WTC11 (cell line): ENCODE measurements at regions not wholly inside any gene's neighbourhood (a gene's known extent, or its start where the extent isn't known, plus 50 kb on each side); places are given as distances from the start of the nearest gene placed in this dataset.

Experiments used
- CBFB ChIP-seq: sonication (generic); formaldehyde crosslinking; IDR thresholded peaks from 2 replicates; pipeline ENCODE4 v1.8.1; 2022; ENCODE audit warnings: mild to moderate bottlenecking, low read depth, missing genetic modification reagents
- CREB1 ChIP-seq: sonication (generic); formaldehyde crosslinking; IDR thresholded peaks from 2 replicates; pipeline ENCODE4 v1.8.0; 2023; ENCODE audit warnings: mild to moderate bottlenecking, missing genetic modification reagents
- NFYB ChIP-seq: sonication (generic); formaldehyde crosslinking; conservative IDR thresholded peaks from 2 replicates; pipeline ENCODE4 v1.8.0; 2022; ENCODE audit warnings: low read depth, missing genetic modification reagents
- NR1H2 ChIP-seq: sonication (generic); formaldehyde crosslinking; IDR thresholded peaks from 2 replicates; pipeline ENCODE4 v1.9.0; 2021; ENCODE audit warnings: mild to moderate bottlenecking, moderate library complexity, missing genetic modification reagents
- NR3C1 ChIP-seq: sonication (generic); formaldehyde crosslinking; conservative IDR thresholded peaks from 2 replicates; pipeline ENCODE4 v1.8.1; 2023; ENCODE audit warnings: low read depth, mild to moderate bottlenecking, missing genetic modification reagents
- RELA ChIP-seq: sonication (generic); formaldehyde crosslinking; IDR thresholded peaks from 2 replicates; pipeline ENCODE4 v1.8.1; 2022; ENCODE audit warnings: missing genetic modification reagents, mild to moderate bottlenecking, borderline replicate concordance
- TEAD4 ChIP-seq: sonication (generic); formaldehyde crosslinking; IDR thresholded peaks from 2 replicates; pipeline ENCODE4 v1.8.0; 2022; ENCODE audit warnings: mild to moderate bottlenecking, missing genetic modification reagents
- TF ChIP-seq, protein P1 (sequence below): fragments of 200-600 bp; IDR thresholded peaks from 2 replicates; pipeline ENCODE4 v1.8.0; 2022; ENCODE audit warnings: antibody characterized with exemption
- TF ChIP-seq, protein P2 (sequence below): sonication (generic); formaldehyde crosslinking; IDR thresholded peaks from 2 replicates; pipeline ENCODE4 v1.8.1; 2023; ENCODE audit warnings: mild to moderate bottlenecking, missing genetic modification reagents, borderline replicate concordance
- TF ChIP-seq, protein P3 (sequence below): sonication (generic); formaldehyde crosslinking; IDR thresholded peaks from 2 replicates; pipeline ENCODE4 v1.8.1; 2023; ENCODE audit warnings: mild to moderate bottlenecking, missing genetic modification reagents, moderate library complexity
- TF ChIP-seq, protein P4 (sequence below): sonication (generic); formaldehyde crosslinking; IDR thresholded peaks from 2 replicates; pipeline ENCODE4 v1.8.1; 2023; ENCODE audit warnings: mild to moderate bottlenecking, missing genetic modification reagents
- TF ChIP-seq, protein P5 (sequence below): sonication (generic); formaldehyde crosslinking; IDR thresholded peaks from 2 replicates; pipeline ENCODE4 v1.8.0; 2022; ENCODE audit warnings: mild to moderate bottlenecking, missing genetic modification reagents

DNA sequence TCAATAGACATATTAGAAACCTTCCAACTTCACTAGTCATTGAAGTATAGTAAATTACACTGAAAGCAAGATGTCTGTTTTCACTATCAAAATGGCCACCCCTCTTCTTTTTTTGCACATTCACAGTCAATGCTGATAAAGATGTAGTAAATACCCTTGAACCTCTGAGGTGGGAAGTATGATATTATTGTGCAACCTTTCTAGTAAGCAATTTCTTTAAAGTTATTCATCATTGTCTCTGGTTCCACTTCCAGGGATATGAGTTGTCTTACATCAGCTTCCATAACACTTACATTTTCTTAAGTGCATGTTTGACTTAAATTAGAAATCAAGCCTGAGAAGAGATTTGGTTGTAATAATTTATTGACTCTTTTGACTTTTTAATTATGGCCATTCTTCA is 453.9 kb upstream of the MGAT4C start:
- no peak for TF ChIP-seq TEAD4 (CRISPR knock-in tag)
- TF ChIP-seq, protein P1, sequence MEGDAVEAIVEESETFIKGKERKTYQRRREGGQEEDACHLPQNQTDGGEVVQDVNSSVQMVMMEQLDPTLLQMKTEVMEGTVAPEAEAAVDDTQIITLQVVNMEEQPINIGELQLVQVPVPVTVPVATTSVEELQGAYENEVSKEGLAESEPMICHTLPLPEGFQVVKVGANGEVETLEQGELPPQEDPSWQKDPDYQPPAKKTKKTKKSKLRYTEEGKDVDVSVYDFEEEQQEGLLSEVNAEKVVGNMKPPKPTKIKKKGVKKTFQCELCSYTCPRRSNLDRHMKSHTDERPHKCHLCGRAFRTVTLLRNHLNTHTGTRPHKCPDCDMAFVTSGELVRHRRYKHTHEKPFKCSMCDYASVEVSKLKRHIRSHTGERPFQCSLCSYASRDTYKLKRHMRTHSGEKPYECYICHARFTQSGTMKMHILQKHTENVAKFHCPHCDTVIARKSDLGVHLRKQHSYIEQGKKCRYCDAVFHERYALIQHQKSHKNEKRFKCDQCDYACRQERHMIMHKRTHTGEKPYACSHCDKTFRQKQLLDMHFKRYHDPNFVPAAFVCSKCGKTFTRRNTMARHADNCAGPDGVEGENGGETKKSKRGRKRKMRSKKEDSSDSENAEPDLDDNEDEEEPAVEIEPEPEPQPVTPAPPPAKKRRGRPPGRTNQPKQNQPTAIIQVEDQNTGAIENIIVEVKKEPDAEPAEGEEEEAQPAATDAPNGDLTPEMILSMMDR: no peak
- TF ChIP-seq CREB1: no peak
- TF ChIP-seq NR1H2 (CRISPR knock-in tag): no peak
- no peak for TF ChIP-seq RELA (CRISPR knock-in tag)
- TF ChIP-seq, protein P2, sequence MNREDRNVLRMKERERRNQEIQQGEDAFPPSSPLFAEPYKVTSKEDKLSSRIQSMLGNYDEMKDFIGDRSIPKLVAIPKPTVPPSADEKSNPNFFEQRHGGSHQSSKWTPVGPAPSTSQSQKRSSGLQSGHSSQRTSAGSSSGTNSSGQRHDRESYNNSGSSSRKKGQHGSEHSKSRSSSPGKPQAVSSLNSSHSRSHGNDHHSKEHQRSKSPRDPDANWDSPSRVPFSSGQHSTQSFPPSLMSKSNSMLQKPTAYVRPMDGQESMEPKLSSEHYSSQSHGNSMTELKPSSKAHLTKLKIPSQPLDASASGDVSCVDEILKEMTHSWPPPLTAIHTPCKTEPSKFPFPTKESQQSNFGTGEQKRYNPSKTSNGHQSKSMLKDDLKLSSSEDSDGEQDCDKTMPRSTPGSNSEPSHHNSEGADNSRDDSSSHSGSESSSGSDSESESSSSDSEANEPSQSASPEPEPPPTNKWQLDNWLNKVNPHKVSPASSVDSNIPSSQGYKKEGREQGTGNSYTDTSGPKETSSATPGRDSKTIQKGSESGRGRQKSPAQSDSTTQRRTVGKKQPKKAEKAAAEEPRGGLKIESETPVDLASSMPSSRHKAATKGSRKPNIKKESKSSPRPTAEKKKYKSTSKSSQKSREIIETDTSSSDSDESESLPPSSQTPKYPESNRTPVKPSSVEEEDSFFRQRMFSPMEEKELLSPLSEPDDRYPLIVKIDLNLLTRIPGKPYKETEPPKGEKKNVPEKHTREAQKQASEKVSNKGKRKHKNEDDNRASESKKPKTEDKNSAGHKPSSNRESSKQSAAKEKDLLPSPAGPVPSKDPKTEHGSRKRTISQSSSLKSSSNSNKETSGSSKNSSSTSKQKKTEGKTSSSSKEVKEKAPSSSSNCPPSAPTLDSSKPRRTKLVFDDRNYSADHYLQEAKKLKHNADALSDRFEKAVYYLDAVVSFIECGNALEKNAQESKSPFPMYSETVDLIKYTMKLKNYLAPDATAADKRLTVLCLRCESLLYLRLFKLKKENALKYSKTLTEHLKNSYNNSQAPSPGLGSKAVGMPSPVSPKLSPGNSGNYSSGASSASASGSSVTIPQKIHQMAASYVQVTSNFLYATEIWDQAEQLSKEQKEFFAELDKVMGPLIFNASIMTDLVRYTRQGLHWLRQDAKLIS (CRISPR knock-in tag): no peak
- TF ChIP-seq, protein P3, sequence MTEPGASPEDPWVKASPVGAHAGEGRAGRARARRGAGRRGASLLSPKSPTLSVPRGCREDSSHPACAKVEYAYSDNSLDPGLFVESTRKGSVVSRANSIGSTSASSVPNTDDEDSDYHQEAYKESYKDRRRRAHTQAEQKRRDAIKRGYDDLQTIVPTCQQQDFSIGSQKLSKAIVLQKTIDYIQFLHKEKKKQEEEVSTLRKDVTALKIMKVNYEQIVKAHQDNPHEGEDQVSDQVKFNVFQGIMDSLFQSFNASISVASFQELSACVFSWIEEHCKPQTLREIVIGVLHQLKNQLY (CRISPR knock-in tag): no peak
- TF ChIP-seq, protein P4, sequence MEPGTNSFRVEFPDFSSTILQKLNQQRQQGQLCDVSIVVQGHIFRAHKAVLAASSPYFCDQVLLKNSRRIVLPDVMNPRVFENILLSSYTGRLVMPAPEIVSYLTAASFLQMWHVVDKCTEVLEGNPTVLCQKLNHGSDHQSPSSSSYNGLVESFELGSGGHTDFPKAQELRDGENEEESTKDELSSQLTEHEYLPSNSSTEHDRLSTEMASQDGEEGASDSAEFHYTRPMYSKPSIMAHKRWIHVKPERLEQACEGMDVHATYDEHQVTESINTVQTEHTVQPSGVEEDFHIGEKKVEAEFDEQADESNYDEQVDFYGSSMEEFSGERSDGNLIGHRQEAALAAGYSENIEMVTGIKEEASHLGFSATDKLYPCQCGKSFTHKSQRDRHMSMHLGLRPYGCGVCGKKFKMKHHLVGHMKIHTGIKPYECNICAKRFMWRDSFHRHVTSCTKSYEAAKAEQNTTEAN: no peak
- TF ChIP-seq, protein P5, sequence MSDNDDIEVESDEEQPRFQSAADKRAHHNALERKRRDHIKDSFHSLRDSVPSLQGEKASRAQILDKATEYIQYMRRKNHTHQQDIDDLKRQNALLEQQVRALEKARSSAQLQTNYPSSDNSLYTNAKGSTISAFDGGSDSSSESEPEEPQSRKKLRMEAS (CRISPR knock-in tag): no peak
- no peak for TF ChIP-seq CBFB (CRISPR knock-in tag)
- TF ChIP-seq NFYB (CRISPR knock-in tag): no peak
- TF ChIP-seq NR3C1 (CRISPR knock-in tag): no peak
